Fibroblast of peridontal ligament (primary cell): ENCODE measurements at regions not wholly inside any gene's neighbourhood (a gene's known extent, or its start where the extent isn't known, plus 50 kb on each side); places are given as distances from the start of the nearest gene placed in this dataset.

Source experiments
- DNase-seq: peaks from one replicate; pipeline ENCODE4 v3.0.0-alpha.2; 2010; ENCODE audit errors: extremely low read depth

DNA sequence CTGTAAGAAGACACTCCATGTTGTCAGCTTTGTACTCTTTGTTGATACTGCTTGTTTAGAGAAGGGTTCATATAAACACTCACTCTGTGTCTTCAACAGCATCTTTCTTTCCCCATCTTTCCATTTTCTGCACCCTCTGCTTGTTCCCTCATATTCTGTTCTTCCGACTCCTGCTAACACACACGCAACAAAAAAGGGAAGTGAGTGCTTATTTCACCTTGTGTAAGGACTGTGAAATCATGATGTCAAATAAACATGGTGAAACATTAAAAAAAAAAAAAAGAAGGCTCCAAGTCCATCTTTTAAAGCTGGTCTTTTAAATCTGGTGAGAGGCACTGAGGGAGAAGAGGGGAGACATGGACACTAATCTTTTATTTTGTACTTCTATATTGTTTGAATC is 145.4 kb downstream of the RPAP3 start:
- no peak for DNase-seq

GRCh38 chr12:47558625-47559345 is 147.0 kb downstream of the RPAP3 start:
- DNase-seq, result no peak

DNA sequence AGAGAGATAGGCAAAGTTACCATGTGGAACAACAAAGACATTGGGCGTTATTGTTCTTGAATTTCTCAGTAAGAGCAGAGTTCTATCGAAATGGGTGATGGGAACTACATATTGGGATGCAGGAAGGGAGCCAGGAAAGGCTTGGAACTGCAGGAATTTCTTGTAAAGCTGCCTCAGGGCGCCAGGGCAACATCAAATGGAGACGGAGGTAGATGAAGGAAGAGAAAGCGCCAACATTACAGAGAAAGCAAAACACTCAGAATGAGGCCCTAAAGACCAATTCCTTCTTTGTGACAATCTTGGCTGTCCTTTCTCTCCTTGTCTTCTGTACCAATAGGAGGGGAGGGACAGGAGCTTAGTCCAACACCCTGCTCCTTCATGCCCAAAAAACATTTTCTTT is 148.4 kb downstream of the RPAP3 start:
- no peak for DNase-seq

DNA sequence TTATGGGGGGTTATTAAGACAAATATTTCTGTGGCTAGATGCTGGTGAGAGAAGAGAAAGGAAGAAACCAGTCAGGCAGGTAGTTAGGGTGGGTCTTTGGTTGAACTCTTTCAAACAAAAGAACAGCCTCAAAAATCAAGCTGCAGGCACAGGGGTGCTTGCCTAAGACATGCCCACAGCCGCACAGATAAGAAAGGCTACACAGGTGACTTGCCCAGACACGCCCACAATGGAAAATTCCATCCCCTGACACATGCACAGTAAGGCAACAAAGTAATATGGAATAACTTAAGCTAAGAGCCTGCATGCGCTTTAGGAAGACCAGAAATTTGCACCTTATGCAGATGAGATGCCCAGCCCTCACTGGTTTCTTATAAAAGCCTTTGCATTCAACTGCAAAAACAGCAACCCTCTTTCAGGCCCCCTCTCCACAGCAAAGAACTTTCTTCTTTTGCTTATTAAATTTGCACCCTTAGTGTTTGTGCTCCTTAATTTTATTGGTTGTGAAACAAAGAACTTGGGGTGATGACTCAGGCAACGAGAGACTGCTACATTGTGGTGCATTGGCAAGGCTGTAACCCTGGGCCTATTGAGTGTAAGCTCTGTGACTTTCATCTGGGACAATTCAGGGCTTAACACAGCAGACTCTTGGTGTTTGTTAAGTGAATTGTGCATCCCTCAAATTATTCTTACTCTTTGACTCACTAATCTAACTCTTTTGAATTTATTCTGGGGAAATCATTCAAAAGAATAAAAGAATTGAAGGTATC is 149.4 kb downstream of the RPAP3 start:
- no peak for DNase-seq

GRCh38 chr12:47554046-47554653 is 151.7 kb downstream of the RPAP3 start:
- DNase-seq, result no peak

GRCh38 chr12:47553266-47553665 is 152.6 kb downstream of the RPAP3 start:
- no peak for DNase-seq

DNA sequence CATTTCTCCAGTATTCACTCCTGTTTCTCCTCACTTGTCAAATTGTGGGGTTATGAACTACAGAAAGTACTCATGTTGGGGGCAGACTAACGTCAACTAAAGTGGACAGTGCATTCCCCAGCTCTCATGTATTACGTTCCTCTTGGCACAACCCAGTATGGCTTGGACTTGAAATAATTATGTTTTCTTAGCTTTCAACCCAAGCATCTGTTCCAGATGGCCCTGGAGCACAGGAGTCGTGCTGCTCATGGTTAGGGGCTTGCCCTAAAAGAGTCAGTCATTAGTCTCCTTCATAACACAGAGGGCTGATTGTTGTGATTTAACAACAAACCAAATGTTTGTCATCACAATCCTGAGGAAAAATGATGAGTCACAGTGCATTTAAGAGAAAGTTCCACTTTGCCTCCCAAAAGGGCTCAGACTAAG is 154.4 kb downstream of the RPAP3 start:
- peak; percentile 56 for DNase-seq

DNA sequence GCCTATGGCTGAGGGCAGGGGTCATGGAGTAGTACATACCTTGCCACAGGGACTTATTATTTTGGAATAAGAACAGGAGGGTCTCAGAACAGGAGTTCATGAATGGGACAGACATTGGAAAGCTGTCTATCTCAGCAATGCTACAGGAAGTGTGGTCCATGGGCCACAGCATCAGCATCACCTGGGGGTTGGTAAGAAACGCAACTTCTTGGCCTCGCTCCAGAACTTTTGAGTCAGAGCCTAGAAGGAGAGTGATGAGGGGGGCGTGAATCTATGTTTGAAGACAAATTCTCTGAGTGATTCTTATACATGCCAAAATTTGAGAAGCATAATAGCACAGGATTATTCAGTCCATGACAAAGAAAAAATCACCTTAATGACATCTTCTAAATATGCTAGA is 156.6 kb downstream of the RPAP3 start:
- no peak for DNase-seq

DNA sequence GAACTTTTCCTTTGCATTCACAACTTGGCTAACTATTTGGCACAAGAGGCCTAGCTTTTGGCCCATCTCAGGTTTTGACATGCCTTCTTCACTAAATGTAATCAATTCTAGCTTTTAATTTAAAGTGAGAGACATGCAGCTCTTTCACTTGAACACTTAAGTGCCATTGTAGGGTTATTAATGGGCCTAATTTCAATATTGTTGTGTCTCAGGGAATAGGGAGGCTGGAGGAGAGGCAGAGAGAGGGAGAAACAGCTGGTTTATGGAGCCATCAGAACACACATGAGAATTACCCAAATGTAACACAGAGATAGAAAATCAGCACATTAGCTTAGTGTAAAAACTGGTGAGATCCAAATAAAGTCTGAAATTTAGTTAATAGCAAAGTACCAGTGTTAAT is 157.4 kb downstream of the RPAP3 start:
- DNase-seq, result no peak

DNA sequence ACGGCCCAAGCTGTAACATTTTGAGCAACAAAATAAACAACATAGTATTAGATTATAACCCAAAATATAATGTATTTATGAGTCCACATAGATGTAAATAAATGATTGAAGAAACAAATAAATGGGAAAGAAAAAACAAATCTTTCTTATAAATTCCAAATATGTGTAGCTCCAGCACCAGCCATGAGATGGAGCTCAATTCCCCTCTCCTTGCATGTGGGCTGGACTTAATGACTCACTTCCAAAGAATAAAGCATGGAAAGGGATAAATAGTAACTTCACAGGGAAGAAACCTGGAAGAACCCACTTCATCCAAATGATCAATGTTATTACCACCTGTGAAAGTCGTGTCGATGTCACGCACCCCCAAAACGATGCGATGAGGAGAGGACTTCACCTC is 158.8 kb downstream of the RPAP3 start:
- peak; percentile 48 for DNase-seq

DNA sequence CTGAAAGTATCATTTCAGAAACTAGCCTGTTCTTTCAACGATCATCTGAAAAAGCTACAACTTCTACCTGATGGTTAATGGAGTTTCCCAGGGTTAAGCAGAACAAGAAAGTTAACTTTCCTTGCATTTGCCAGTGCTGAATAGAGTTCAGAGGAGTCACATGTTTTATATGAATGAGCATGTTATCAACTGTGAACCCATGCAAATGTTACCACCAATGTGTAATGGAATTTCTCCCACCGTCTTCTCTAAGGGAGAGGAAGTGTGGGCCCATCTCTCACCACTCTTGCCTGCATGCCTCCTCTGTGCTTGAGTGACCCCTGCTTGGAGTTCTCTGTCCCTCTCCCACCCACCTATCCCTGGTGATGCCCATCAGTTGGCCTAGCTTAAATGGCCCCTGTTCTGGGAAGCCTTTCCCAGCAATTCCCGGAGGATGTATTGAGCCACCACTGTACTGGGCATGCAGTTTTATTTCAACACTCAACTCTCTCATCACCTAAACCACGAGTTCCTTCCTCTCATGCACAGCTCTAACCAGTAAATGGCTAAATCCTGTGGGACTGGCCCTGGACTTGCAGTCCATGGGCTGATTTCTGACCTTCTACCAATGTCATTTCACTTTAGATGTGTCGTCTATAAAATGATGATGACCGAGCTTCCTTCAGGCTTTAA is 159.8 kb downstream of the RPAP3 start:
- DNase-seq, result peak; percentile 7

- DNase-seq, result peak; percentile 39
Observed at GRCh38 chr12:47534695-47535094, 171.1 kb downstream of the RPAP3 start.

DNA sequence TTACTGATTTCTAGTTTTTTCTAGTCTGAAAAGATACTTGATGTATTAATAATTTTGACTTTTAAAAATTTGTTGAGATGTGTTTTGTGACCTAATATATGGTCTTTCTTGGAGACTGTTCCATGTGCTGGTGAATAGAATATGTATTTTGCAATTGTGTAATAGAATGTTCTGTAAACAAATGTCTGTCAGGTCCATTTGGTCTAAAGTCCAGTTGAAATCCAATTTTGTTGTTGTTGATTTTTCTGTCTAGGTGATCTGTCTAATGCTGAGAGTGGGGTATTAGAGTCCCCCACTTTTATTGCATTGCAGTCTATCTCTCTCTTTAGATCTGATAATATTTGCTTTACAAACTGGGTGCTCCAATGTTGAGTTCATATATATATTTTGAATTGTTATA is 175.8 kb downstream of the RPAP3 start:
- DNase-seq, result no peak

DNA sequence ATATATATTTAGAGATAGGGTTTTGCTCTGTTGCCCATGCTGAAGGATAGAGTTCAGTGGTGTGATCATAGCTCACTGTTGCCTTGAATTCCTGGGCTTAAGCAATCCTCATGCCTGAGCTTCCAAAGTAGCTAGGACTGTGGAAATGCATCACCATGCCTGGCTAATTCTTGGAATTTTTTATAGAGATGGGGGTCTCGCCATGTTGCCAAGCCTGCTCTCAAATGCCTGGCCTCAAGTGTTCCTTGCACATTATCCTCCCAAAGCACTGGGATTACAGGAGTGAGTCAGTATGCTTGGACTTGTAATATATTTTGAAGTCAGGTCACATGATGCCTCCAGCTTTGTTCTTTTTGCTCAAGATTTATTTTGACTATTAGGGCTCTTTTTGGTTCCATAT is 178.0 kb downstream of the RPAP3 start:
- peak; percentile 55 for DNase-seq

- no peak for DNase-seq
Observed at GRCh38 chr12:47520029-47520428, 185.8 kb downstream of the RPAP3 start.

GRCh38 chr12:47517122-47517521 is 188.7 kb downstream of the RPAP3 start:
- no peak for DNase-seq

DNA sequence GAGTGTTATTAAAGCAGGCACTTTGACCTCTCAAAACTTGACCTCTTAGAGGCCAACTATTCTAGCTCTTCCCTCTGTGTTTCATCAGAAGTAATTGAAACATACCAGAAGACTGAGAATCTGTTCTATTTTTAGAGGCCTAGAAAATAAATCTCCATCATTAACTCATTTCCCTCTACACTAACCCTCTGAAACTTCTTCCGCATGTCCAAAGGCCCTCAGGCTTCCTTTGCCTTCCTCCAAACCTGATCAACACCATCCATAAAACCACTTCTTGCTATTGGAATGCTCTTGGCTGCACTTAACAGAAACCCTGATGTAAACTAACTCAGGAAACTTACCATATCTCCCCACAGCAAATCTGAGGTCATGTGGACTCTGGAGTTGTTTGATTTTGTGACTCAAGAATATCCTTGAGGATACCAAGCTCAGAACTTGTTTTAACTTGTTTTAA is 196.4 kb downstream of the RPAP3 start:
- DNase-seq, result peak; percentile 86

GRCh38 chr12:47507221-47507620 is 198.6 kb downstream of the RPAP3 start:
- DNase-seq, result no peak

- peak; percentile 66 for DNase-seq
Observed at GRCh38 chr12:47504775-47505446, 200.9 kb downstream of the RPAP3 start.

GRCh38 chr12:47493801-47494200 is 212.0 kb downstream of the RPAP3 start:
- DNase-seq, result no peak

- no peak for DNase-seq
Observed at GRCh38 chr12:47491516-47492305, 214.1 kb downstream of the RPAP3 start.
